Gastrocnemius medialis (tissue), 4 donors: ENCODE measurements at regions not wholly inside any gene's neighbourhood (a gene's known extent, or its start where the extent isn't known, plus 50 kb on each side); places are given as distances from the start of the nearest gene placed in this dataset.

ENCODE experiments used
- CTCF ChIP-seq, 5 experiments: fragments of 450-650 bp in 3 of 5; fragments of 200-600 bp in 2 of 5; sonication (generic) in 2 of 5; IDR thresholded peaks in 4 of 5; conservative IDR thresholded peaks in 1 of 5; 1 replicate in 4 of 5; 2 replicates in 1 of 5; pipeline ENCODE4 v1.5.1; 2016 to 2019; ENCODE audit warnings: antibody characterized with exemption in 5 of 5, mild to moderate bottlenecking in 3 of 5, moderate library complexity in 3 of 5
- POLR2A ChIP-seq, 2 donors: fragments of 450-650 bp; IDR thresholded peaks; one replicate each; pipeline ENCODE4 v1.6.1; 2017; ENCODE audit warnings: antibody characterized with exemption in 2 of 2, mild to moderate bottlenecking in 2 of 2, moderate library complexity in 2 of 2

- no peak for TF ChIP-seq CTCF (IDR thresholded peaks at IDR 0.05 in 4 of 5, conservative IDR thresholded peaks at IDR 0.05 in 1 of 5)
- TF ChIP-seq POLR2A (IDR thresholded peaks at IDR 0.05), result no peak
These were observed 287.8 kb upstream of the FN1 start for GRCh38 chr2:215723631-215724011.
